K562 (cell line): ENCODE measurements at regions not wholly inside any gene's neighbourhood (a gene's known extent, or its start where the extent isn't known, plus 50 kb on each side); places are given as distances from the start of the nearest gene placed in this dataset.

ENCODE experiments used
- ATAC-seq: fragments of 200-7000 bp; cut with Tn5 transposase; 3 replicates; pipeline ENCODE4 v1.9.1; 2020; ENCODE audit warnings: moderate library complexity
- BruUV-seq: library from RNA; stranded (reverse); fragments of 400-500 nt; replicated peaks from 2 replicates; lab custom pipeline; 2021; lab: Mats Ljungman, UMichigan
- CTCF ChIA-PET: fragments of 300-600 bp; formaldehyde crosslinking; extraction: SDS; loops from one replicate; lab custom pipeline; 2021; ENCODE audit warnings: low intra/inter-chr PET ratio; lab: Yijun Ruan, JAX
- POLR2A ChIA-PET: fragments of 300-600, 350-650 bp; sonication (Branson Sonifier 250); formaldehyde crosslinking; extraction: SDS; loops from one replicate; lab custom pipeline; 2021; ENCODE audit warnings: antibody characterized with exemption, inconsistent platforms; lab: Yijun Ruan, JAX
- DNase-seq, 4 experiments: peaks; one replicate each; pipeline versions ENCODE4 v3.0.0 to v3.0.0-alpha.2; 2011 to 2018; ENCODE audit warnings: low spot score in 3 of 4, mixed read lengths in 3 of 4; ENCODE audit errors: extremely low read depth in 1 of 4
- FAIRE-seq: peaks from 2 replicates; lab custom pipeline; 2011; peaks lifted over from hg19 to GRCh38; lab: Jason Lieb, UNC
- H2AFZ ChIP-seq: 2 replicates; pipeline ENCODE4 v1.6.0; 2011; ENCODE audit warnings: low read depth, low read length, control low read depth, inconsistent platforms
- H3K27ac ChIP-seq: fragments of 200-600 bp; 3 replicates; pipeline ENCODE4 v1.8.0; 2011; ENCODE audit warnings: low read depth, mild to moderate bottlenecking, control low read depth, inconsistent platforms, low read length, moderate library complexity, mixed read lengths; ENCODE audit errors: extremely low read depth
- H3K27me3 ChIP-seq, 2 experiments: fragments of 300-600 bp in 1 of 2; 2 replicates in 1 of 2; 3 replicates in 1 of 2; pipeline versions ENCODE4 v1.6.0 to v1.8.0; 2011; ENCODE audit warnings: inconsistent platforms in 2 of 2, low read length in 2 of 2, mild to moderate bottlenecking in 1 of 2, mixed read lengths in 1 of 2, moderate library complexity in 1 of 2; ENCODE audit not compliant: control insufficient read depth in 2 of 2, insufficient read depth in 2 of 2
- H3K36me3 ChIP-seq: fragments of 300-600 bp; 3 replicates; pipeline ENCODE4 v1.8.0; 2011; ENCODE audit warnings: mild to moderate bottlenecking, low read length, inconsistent platforms; ENCODE audit not compliant: control insufficient read depth, insufficient read depth
- H3K4me1 ChIP-seq, 2 experiments: fragments of 200-600 bp in 1 of 2; replicated peaks in 1 of 2; 2 replicates in 1 of 2; 3 replicates in 1 of 2; pipeline versions ENCODE4 v1.5.1 to v1.8.0; 2011; ENCODE audit warnings: inconsistent platforms in 2 of 2, low read length in 2 of 2, mild to moderate bottlenecking in 1 of 2, mixed read lengths in 1 of 2, moderate library complexity in 1 of 2; ENCODE audit not compliant: control insufficient read depth in 2 of 2, insufficient read depth in 2 of 2
- H3K4me2 ChIP-seq: 2 replicates; pipeline ENCODE4 v1.6.1; 2011; ENCODE audit warnings: low read length, control low read depth, inconsistent platforms, mixed read lengths; ENCODE audit not compliant: insufficient read depth
- H3K4me3 ChIP-seq: fragments of 200-600 bp; sonication (generic), shearing (Covaris generic); 2 replicates; pipeline ENCODE4 v1.5.1; 2016; ENCODE audit warnings: control low read depth, inconsistent platforms
- H3K79me2 ChIP-seq: fragments of 200-600 bp; 3 replicates; pipeline ENCODE4 v1.8.0; 2011; ENCODE audit warnings: low read length, inconsistent platforms; ENCODE audit not compliant: control insufficient read depth, insufficient read depth
- H3K9ac ChIP-seq, 2 experiments: 2 replicates each; pipeline versions ENCODE4 v1.6.0 to v1.6.1; 2011; ENCODE audit warnings: low read depth in 2 of 2, low read length in 2 of 2, control low read depth in 1 of 2, inconsistent platforms in 1 of 2, mild to moderate bottlenecking in 1 of 2, mixed read lengths in 1 of 2; ENCODE audit not compliant: insufficient read depth in 1 of 2
- H3K9me1 ChIP-seq: one replicate; pipeline ENCODE4 v1.6.0; 2011; ENCODE audit warnings: inconsistent platforms, mild to moderate bottlenecking, low read length, moderate library complexity; ENCODE audit not compliant: control insufficient read depth, insufficient read depth
- H3K9me3 ChIP-seq: replicated peaks from 2 replicates; pipeline ENCODE4 v1.5.1; 2011; ENCODE audit warnings: low read depth, low read length, inconsistent platforms; ENCODE audit not compliant: control insufficient read depth, insufficient read depth
- H4K20me1 ChIP-seq: replicated peaks from 2 replicates; pipeline ENCODE4 v1.6.1; 2011; ENCODE audit warnings: low read length, inconsistent platforms, mixed read lengths; ENCODE audit not compliant: control insufficient read depth, insufficient read depth
- ATF3 ChIP-seq, 2 experiments: fragments of 450-650 bp in 1 of 2; sonication (generic) in 1 of 2; formaldehyde crosslinking in 1 of 2; IDR thresholded peaks in 1 of 2; conservative IDR thresholded peaks in 1 of 2; 2 replicates each; pipeline versions ENCODE4 v1.6.1 to v1.8.1; 2016 to 2023; ENCODE audit warnings: mild to moderate bottlenecking in 2 of 2, moderate library complexity in 2 of 2, inconsistent platforms in 1 of 2, missing genetic modification reagents in 1 of 2
- CC2D1A ChIP-seq: fragments of 450-650 bp; IDR thresholded peaks from 2 replicates; pipeline ENCODE4 v1.6.1; 2017; ENCODE audit warnings: mild to moderate bottlenecking
- DIDO1 ChIP-seq: fragments of 450-650 bp; IDR thresholded peaks from 2 replicates; pipeline ENCODE4 v1.6.1; 2016; ENCODE audit warnings: low read depth, missing biosample characterization, missing genetic modification characterization
- NFIX ChIP-seq: fragments of 250-450 bp; sonication (Bioruptor Pico); IDR thresholded peaks from 2 replicates; pipeline ENCODE4 v1.4.0; 2020; ENCODE audit warnings: low read depth, mild to moderate bottlenecking, moderate library complexity
- RAD21 ChIP-seq, 2 experiments: fragments of 250-450 bp in 1 of 2; fragments of 450-650 bp in 1 of 2; sonication (Bioruptor Pico) in 1 of 2; formaldehyde crosslinking in 1 of 2; IDR thresholded peaks in 1 of 2; conservative IDR thresholded peaks in 1 of 2; 2 replicates each; pipeline versions ENCODE4 v1.4.0 to v1.8.0; 2020 to 2022; ENCODE audit warnings: mild to moderate bottlenecking in 2 of 2, moderate library complexity in 1 of 2
- SMAD4 ChIP-seq: fragments of 250-450 bp; sonication (Bioruptor Pico); conservative IDR thresholded peaks from 2 replicates; pipeline ENCODE4 v1.8.0; 2021; ENCODE audit warnings: inconsistent platforms, mild to moderate bottlenecking, moderate library complexity
- TCF7 ChIP-seq: sonication (generic); IDR thresholded peaks from 2 replicates; pipeline ENCODE4 v1.6.1; 2016; ENCODE audit warnings: antibody characterized with exemption, borderline replicate concordance
- TCFL5 ChIP-seq: fragments of 250-450 bp; sonication (Bioruptor Pico); conservative IDR thresholded peaks from 2 replicates; pipeline ENCODE4 v1.6.1; 2021; ENCODE audit warnings: mild to moderate bottlenecking, moderate library complexity, matching md5 sums
- ZBTB1 ChIP-seq: sonication (generic); formaldehyde crosslinking; IDR thresholded peaks from 2 replicates; pipeline ENCODE4 v1.8.1; 2023; ENCODE audit warnings: missing genetic modification reagents, low read depth, mild to moderate bottlenecking, borderline replicate concordance
- WGBS: fragments of 100-300 bp; shearing (Covaris generic); methylation state at CpG from one replicate; pipeline ENCODE4 v1.1.6; 2016; ENCODE audit warnings: low coverage, mixed read lengths; ENCODE audit not compliant: insufficient coverage; ENCODE audit errors: missing lambda C conversion rate; 5-methylcytosine and 5-hydroxymethylcytosine counted together
- in situ Hi-C: fragments of 300-500 bp; cut with MboI; formaldehyde crosslinking; loops from 4 replicates; pipeline ENCODE4 v1.15.0; 2018; ENCODE audit warnings: inconsistent platforms, mixed read lengths
- intact Hi-C: fragments of 100-400 bp; cut with micrococcal nuclease; formaldehyde crosslinking; loops from 2 replicates; pipeline ENCODE4 v1.14.2; 2022
- TF ChIP-seq, protein P1 (sequence below): fragments of 200-800 bp; sonication (Bioruptor generic); IDR thresholded peaks from 2 replicates; pipeline ENCODE4 v1.6.1; 2017; ENCODE audit warnings: missing genetic modification characterization, missing compliant biosample characterization
- TF ChIP-seq, protein P2 (sequence below), 3 experiments: IDR thresholded peaks in 2 of 3; conservative IDR thresholded peaks in 1 of 3; 2 replicates each; pipeline ENCODE4 v1.5.1; 2011 to 2012; ENCODE audit warnings: low read length in 3 of 3, mild to moderate bottlenecking in 3 of 3, control low read depth in 2 of 3, improper control_type of control experiment in 1 of 3, inconsistent platforms in 1 of 3, low read depth in 1 of 3, mixed read lengths in 1 of 3, moderate library complexity in 1 of 3; ENCODE audit not compliant: insufficient read depth in 2 of 3

GRCh38 chr16:74064120-74064735, 232.4 kb upstream of the PSMD7 start:
- H3K4me1 ChIP-seq: no peaks in the 10 kb centered on the region
- POLR2A ChIA-PET: no interaction called here
- no peaks in the 10 kb centered on the region for H3K79me2 ChIP-seq
- TF ChIP-seq ZBTB1 (no peak), DIDO1 (tag) (no peak), SMAD4 (CRISPR knock-in tag) (no peak), TCFL5 (no peak), ATF3 (IDR thresholded peaks at IDR 0.05) (no peak), ATF3 (CRISPR knock-in tag; conservative IDR thresholded peaks at IDR 0.05) (no peak), TCF7 (no peak), CC2D1A (no peak), RAD21 (CRISPR knock-in tag; conservative IDR thresholded peaks at IDR 0.05 in 1 of 2, IDR thresholded peaks at IDR 0.05 in 1 of 2) (peak in 1 of 2 experiments; percentile 25; a peak in 1 of 4 replicates), NFIX (CRISPR knock-in tag) (no peak)
- TF ChIP-seq, protein P1, sequence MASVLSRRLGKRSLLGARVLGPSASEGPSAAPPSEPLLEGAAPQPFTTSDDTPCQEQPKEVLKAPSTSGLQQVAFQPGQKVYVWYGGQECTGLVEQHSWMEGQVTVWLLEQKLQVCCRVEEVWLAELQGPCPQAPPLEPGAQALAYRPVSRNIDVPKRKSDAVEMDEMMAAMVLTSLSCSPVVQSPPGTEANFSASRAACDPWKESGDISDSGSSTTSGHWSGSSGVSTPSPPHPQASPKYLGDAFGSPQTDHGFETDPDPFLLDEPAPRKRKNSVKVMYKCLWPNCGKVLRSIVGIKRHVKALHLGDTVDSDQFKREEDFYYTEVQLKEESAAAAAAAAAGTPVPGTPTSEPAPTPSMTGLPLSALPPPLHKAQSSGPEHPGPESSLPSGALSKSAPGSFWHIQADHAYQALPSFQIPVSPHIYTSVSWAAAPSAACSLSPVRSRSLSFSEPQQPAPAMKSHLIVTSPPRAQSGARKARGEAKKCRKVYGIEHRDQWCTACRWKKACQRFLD (CRISPR knock-in tag): no peak
- TF ChIP-seq, protein P2, sequence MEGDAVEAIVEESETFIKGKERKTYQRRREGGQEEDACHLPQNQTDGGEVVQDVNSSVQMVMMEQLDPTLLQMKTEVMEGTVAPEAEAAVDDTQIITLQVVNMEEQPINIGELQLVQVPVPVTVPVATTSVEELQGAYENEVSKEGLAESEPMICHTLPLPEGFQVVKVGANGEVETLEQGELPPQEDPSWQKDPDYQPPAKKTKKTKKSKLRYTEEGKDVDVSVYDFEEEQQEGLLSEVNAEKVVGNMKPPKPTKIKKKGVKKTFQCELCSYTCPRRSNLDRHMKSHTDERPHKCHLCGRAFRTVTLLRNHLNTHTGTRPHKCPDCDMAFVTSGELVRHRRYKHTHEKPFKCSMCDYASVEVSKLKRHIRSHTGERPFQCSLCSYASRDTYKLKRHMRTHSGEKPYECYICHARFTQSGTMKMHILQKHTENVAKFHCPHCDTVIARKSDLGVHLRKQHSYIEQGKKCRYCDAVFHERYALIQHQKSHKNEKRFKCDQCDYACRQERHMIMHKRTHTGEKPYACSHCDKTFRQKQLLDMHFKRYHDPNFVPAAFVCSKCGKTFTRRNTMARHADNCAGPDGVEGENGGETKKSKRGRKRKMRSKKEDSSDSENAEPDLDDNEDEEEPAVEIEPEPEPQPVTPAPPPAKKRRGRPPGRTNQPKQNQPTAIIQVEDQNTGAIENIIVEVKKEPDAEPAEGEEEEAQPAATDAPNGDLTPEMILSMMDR (IDR thresholded peaks at IDR 0.05 in 2 of 3, conservative IDR thresholded peaks at IDR 0.05 in 1 of 3; ENCODE audit: insufficient read depth in 2 of 3, low read depth in 1 of 3, low read length in 3 of 3): peak in 1 of 3 experiments; percentile 21; a peak in 1 of 6 replicates
- FAIRE-seq (no peak), DNase-seq (no peak), ATAC-seq (no peak)
- H3K9ac ChIP-seq: no peak overlapping the region
- no peak overlapping the region for H3K4me2 ChIP-seq
- CTCF ChIA-PET: no interaction called here
- in situ Hi-C loops (no loop called here), intact Hi-C loops (no loop called here)
- H4K20me1 ChIP-seq: no peaks in the 10 kb centered on the region
- H3K27ac ChIP-seq: no peak overlapping the region
- no peaks in the 10 kb centered on the region for H3K9me1 ChIP-seq
- BruUV-seq: no TSS peak
- WGBS: 1% methylated on average over 5 of the region's 5 CpGs
- H3K27me3 ChIP-seq: 0 out of 5 replicates have a peak, but pooled peaks cover 0 to 4% of the 10 kb centered on the region in 2 experiments
- no peak overlapping the region for H2AFZ ChIP-seq
- H3K9me3 ChIP-seq: no peaks in the 10 kb centered on the region
- H3K4me3 ChIP-seq: no peak overlapping the region
- H3K36me3 ChIP-seq: no peaks in the 10 kb centered on the region
